NCI-H2107 (cell line): ENCODE measurements at regions not wholly inside any gene's neighbourhood (a gene's known extent, or its start where the extent isn't known, plus 50 kb on each side); places are given as distances from the start of the nearest gene placed in this dataset.

Experiments
- DNase-seq: peaks from one replicate; lab custom pipeline; 2025; lab: John Stamatoyannopoulos, UW

DNA sequence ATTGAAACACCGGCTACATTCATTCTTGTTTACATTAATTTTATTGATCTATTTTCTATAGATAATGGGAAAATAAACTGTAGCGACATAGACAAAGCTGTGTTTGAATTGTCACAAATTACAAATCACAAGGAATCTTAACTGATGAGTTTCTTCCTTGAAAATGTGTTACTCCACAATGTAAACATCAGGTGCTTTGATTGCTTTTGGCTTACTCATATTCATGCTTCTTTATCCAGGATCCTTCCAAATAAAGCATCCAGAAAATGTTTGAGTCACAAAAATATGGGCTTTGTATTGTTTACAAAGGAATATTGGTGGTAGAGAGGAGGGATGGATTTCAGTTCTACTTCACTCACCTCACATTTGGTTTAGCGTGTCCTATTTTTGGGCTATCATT lies 64.0 kb downstream of the BMP2 start:
- DNase-seq: no peak

DNA sequence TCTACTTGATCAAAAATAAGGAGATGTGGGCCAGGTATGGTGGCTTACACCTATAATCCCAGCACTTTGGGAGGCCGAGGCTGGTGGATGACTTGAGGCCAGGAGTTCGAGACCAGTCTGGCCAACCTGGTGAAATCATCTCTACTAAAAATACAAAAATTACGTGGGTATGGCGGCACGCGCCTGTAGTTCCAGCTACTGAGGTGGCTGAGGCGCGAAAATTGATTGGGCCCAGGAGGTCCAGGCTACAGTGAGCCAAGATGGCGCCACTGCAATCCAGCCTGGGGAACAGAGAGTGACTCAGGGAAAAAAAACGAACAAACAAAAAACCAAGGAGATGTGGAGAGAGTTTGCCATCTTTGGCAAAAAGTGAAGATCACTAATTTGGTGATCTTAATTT lies 65.3 kb downstream of the BMP2 start:
- no peak for DNase-seq

DNA sequence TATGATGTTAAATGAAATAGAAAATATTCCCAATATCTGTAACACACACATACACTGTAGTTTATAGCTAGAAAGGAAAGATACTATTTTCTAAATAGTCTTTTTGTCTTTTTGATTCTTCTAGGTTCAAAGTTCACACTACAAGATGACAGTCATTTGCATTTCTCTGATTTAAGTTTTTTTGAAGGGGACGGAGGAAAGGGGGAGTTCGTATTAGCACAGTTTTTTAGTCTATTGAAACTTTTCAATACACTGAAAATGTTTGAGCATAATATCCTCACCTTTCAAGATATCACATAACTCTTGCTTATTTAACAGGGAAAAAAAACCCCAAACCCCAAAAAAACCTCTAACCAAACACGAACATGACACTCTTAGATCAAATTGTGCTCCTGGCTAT lies 68.1 kb downstream of the BMP2 start:
- no peak for DNase-seq

DNA sequence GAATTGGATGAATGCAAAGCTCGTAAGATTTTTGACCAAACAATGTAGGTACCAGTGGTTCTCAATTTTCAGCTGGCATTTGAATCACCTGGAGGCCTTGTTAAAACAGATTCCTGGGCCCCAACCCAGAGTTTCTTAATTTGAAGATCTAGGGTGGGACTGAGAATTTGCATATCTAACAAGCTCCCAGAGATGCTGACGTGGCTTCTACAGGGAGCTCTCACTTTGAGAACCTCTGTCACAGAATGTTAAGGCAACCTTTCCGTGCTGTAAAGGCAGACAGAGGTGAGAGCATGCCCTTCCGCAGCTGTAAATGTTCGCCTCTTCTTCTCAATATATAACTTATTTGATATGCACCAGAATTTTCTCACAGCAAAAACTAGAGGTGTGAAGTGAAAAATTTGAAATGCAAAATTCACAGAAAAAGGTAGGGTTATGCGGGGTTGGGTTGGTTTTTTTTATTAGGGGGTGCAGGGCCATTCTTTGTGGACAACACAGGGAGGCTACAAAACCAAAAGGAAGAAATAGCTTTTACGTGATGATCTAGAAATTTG lies 69.4 kb downstream of the BMP2 start:
- DNase-seq: no peak

DNA sequence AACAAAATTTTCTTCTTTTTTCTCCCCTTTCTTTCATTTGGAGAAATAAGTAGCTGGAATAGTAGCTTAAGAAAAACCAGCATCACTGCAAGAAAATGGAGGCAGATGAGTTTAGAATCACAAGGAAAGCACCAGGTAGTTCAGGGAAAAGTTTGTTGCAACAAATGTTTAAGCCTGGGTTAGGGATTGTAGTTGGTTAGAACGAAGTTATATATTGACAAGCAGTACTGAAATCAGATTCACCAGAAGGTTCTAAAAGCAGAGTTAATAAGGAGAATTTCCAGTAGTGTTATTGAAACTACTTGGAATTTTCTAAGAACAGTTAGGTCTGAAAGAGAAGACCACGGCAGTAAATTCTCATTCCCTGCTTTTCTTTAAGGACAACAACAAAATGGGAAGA lies 70.2 kb downstream of the BMP2 start:
- DNase-seq: no peak

DNA sequence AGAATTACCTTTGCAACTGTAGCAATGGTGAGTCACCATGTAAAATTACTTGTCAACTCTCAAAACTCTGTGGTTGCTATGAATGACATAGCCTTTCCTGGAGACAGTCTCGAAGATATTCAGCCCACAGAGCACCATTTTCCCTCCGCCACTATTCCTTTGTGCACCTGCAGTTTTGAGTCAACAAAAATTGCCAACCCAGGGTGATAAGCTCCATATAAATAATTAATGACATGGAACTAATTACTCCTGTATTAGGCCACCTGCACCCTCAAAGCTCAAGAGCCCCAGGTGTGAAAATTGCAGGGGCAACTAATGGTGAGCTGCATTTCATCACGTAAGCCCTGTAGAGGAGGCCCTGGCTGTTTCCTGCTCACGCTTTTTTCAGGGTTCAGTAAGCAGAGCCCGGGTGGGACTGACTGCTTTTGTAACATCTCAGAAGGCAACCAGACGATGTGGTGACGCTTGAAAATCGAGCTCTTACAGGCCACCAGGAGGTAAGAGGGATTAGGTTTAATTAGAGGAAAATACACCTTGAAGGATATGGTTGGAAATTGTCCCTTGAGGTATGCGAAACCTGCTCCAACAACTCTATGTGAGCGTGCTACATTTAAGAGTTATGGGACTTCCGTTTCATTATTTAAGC lies 70.8 kb downstream of the BMP2 start:
- no peak for DNase-seq

DNA sequence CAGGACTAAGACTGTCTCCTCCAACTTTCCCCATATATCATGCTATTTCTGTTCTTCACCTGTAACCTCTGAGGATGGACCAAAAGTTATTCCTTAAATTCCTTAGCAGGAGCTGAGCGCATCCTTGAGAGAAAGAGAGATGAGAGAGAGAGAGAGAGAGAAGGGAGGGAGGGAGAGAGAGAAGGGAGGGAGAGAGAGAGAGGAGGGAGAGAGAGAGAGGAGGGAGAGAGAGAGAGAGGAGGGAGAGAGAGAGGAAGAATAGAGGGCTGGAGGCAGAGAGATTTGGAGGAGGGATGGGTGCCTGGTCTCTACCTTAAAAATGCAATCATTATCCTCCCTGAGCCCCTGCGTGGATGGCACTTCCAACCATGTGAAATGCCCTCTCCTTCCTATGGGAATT lies 73.6 kb downstream of the BMP2 start:
- DNase-seq: no peak

DNA sequence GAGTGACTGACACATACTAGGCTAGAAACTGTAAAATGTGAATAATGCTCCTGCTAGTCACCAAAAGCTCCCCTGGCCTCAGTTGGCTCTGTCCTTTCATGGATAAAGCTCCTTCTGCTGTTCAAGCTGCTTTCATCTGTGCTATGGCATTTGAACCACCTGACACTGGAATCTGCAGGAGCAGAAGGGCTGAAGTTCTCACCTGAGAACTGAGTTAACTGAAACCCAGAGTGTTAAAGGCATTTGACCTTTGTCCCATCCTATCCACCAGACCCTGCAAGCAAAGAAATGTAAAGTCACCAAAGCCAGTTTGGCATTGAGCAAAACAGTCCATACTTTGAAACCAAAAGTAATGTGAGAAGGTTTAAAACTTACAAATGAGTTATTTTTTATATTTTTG lies 77.7 kb downstream of the BMP2 start:
- no peak for DNase-seq

DNA sequence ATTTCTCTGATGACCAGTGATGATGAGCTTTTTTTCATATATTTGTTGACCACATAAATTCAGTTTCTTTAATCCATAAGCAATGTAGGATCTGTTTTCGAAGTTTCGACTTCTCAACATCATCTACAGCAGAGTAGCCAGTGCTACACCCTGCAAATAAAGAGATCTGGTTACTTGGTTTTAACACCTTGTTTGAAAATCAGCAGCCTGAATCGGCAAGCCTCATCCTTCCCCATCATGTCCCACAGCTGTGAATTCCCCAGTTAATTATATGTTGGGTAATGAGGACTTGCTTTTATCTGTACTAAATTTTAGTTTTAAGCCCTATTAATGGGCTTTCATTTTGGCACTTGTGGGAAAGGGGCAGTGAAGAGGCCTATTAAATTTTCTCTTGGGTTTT lies 80.6 kb downstream of the BMP2 start:
- DNase-seq: no peak

DNA sequence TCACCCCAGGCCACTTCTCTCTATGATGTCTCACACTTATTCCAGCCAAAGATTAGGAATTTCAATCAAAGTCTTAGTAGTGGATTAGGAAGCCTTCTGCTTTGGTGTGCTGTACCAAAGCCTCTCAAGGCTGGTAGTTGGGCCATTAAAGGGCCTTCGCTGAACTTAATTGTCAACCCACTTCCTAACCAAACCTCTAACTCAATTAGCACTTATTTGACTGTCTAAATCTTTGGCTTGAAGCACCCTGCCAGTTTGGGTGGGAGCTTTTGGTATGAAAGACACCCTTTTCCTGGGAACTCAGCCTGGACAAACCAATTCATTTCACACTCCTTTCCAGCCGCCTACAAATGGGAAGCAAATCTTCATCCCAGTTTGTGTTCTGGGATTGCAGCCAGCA lies 81.5 kb downstream of the BMP2 start:
- no peak for DNase-seq

DNA sequence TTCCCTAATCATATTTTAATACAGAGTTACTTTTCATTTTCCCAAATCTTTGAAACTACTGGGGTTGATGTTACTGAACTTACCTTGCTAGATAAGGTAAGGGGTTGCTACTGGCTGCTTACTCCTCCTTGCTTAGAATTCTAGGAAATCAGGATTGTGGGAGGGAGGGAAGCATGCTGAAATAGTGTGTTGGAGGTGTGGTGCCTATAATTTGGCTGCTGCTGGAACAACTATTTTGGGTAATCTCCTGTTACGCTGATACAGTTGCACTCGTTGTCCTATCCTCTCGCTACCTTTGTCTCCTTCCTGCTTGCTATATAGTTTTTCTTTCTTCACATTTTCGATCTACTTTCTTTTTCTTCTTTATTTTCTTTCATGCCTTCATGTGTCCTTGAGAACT lies 83.7 kb downstream of the BMP2 start:
- no peak for DNase-seq

DNA sequence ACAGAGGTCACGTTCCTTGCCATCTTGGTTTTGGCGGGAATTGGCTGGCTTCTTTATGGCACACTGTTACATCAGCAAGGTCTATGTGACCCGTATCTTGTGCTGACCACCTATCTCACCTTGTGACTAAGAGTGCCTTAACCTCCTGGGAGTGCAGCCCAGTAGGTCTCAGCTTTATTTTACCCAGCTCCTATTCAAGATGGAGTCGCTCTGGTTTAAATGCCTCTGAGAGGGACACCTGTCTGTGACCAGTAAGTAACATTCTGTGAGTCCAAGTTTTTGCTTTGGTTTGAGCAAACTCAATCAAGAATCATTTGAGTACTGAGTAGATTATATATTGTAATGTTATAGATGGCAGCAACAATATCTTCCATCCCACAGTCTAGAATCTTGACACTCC lies 85.0 kb downstream of the BMP2 start:
- no peak for DNase-seq

DNA sequence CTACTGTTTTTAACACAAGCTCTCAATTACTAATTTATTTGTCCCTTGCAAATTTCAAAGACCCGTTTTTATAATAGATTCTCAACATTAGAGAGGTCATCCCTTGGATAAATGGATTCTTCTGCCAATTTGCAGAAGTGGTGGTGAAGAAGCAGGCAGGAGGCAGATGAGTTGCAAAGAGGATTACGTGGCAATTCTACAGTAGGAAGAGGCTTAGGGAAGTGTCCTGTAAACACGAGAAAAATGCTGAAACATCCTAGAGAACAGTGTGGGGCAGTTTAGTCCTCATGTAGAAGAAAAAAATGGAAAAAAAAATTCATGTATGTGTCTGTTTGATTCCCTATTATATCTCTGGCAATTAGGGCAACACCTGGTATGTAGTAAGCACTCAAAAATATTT lies 87.6 kb downstream of the BMP2 start:
- DNase-seq: no peak

DNA sequence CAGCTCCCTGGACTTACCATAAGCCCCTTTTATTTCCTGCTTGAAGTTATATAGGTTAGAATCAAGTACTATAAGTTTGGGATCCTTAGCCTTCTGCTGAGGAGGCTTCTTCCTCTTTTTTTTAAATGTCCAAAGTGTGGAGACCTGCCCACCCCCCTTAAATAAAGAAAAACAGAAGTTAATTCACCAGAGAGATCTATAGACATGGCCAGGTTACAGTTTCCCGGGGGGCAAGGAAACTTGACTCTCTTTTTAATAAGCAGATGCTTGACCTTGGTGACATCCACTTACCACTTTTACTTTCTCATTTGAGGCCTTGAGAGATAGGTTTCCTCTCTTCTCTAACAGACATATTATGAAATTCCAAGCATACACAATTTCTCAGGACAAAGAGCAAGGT lies 88.3 kb downstream of the BMP2 start:
- DNase-seq: no peak

DNA sequence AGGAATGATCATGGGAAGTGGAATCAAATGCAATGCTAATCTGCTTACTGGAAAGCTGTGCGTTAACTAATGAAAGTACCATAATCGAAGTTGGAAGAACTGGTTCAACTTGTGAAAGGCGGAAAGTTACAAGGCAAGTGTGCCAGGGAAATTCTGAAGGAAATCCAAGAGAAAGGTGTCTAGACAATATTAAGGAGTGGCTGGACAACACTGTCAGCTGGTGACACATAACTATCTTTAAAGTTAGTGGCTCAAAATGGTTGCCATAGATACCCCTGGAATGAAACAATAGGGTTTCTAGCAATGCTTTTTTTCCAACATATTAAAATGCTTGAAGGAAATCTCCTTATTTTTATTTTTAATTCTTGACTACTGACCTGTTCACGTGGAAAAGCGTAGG lies 90.4 kb downstream of the BMP2 start:
- no peak for DNase-seq

DNA sequence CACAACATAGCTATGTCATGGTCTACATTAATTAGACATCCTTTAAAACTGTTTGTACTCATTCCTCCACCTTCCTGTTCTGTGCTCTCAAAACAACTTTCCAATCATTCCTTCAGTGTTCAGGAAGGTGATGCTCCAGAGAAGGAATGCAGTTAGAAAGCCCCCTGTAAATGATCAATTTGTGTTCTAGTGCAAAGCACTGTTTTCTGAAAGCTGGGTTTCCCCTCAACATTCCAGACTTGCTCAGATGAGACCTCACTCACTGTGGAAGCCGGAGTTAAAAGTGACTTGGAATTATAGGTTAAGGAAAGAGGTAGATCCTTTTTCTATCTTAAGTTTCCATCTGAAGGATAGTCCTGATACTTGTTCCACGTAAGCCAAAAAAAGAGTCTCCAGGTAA lies 95.9 kb downstream of the BMP2 start:
- DNase-seq: no peak

DNA sequence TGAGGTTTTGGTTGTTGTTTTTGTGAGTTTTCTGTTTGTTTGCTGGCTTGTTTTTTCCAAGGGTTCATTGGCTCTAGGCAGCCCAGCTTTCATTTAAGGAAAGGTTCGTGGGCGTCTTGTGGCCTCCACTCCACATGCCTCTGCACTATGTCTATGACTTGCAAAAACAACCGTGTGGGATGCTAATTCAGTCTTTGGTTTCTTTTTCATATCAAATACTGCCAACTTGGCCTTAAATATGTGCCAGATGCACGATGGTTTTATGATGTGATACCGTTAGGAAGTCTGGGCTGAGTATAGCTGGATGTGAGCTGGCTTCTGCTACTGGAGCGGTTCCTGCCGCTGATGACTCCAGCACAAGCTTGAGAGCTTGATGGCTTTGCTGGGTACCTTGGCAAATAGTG lies 96.3 kb downstream of the BMP2 start:
- no peak for DNase-seq

DNA sequence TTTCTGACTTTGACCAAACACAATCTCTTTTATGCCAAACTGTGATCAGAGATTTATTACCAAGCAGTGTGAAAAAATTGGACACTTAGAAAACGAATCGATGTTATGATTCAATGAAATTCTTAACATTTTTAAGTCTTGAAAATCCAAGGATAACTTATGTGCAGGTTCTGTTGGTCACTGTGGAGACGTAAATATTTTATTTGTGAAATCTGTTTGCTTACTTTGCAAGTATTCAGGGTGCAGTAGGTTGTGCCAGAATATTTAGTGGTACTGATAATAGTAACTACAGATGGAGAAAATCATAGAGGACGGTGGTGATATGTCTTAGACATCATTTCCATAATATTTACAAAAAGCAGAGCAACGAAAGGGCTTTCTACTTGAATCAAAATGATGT lies 97.3 kb downstream of the BMP2 start:
- DNase-seq: no peak

DNA sequence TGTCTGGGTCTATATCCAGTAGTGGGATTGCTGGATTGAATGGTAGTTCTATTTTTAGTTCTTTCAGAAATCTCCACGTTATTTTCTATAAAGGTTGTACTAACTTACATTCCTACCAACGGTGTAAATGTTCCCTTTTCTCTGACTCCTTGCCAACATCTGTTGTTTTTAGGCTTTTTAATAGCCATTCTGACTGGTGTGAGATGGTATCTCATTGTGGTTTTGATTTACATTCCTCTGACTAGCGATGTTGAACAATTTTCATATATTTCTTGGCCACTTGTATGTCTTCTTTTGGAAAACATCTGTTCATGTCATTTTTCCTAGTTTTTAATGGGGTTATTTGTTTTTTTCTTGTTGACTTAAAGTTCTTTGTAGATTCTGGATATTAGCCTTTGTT lies 99.3 kb downstream of the BMP2 start:
- DNase-seq: no peak

DNA sequence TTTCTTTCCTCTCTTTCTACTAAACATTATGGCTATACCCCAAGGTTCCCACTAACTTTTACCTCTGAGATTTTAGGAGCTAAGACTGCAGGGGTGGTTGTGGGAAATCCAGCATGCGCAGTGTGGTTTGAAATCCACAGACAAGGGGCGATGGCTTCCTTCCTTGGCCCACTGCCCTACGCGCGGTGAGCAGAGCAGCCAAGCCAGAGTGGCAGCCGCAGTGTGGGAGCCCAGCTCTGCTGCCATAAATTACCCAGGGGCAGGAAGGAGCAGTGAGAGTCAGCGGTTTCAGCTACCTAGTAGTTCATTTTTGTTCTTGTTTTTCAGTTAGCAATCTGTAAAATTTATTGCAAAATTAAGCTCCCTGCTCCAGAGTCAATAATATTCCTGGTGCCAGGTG lies 101.4 kb downstream of the BMP2 start:
- no peak for DNase-seq

DNA sequence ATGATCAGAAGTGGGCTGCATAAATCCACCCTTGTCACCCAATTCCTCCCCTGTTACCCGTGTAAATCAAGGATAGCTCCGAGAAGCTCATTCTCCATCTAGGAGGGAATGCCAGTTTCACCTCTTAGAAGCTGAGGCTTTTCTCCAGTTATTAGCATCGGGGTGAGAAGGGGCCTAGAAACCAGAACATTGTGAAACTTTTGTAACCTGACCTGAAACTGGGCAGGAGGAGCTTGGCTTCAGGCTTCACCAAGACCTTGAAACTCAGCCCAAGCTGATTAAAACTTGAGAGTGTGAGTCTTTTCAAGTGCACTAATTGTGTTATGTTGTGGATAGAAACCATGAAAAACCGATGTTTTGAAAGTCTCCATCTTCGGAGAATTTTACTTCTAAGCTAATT lies 103.1 kb downstream of the BMP2 start:
- DNase-seq: no peak

DNA sequence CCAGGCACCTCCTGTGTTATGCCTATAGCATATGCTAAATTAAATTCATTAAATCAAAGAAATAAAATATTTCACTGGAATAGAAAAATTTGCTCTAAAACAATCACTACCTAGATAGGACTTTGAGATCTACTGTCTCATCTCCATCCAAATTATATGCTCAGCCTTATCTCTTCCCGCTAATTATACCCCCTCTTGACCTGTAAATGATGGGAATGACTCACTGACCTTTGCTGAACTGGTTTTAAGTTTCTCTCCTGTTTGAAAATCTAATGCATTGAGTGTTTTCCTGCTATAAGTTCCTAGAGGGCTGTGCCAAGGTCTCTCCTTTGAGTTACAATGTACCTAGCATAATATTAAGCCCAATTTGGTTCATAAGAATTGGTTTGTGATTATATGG lies 110.1 kb downstream of the BMP2 start:
- DNase-seq: no peak

DNA sequence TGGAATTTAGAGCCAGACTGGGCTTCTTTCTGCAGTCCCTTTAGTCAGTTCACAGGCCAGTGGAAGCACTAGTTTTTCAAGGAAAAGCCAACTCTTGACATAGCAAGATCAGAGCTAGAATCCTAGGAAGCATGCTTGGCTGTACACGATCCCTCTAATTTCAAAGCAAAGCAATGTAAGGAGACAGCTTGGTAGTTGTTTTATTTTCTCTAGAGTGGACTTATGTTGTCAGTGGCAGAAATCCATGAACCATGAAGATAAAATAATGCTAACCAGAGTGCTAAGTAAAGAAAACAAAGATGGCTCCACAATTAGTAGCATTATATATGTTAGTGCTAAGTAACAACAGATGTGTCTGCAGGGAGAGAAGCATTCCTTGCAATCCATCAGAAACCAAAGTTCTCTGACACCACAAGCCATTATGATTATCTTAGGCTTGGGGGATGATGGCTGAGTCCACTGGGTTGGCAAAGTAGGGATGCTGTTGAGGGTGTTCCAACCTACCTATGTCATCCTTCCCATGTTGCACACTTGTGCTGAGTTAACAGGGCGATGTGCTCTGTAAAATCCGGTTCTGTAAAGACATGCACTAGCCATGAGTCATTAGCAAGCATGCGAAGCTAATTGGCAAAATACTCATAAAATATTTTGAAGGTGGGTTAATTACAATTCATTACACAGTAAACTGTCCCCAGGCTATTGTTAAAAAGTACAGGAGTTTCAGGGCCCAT lies 115.2 kb downstream of the BMP2 start:
- no peak for DNase-seq

DNA sequence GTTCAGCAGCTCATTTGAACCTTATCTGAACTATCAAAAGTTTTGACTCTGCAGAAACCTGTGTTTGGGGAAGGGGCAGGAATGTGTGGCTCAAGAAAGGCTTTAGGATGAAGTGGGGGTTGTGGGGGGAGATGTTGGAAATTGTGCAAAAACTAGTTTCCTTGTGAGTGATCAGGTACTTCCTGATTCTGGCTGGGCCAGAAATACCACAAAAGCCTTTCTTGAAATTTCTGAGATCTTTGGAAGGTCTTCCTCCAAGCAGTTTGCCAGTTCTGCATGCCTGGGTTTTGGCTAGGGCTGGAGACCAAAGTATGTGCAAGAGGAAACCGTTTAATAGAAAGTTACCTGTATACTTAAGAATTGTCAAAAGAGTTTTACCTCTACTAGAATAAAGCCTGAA lies 116.6 kb downstream of the BMP2 start:
- DNase-seq: no peak
